ENCODE measurements at regions not wholly inside any gene's neighbourhood (a gene's known extent, or its start where the extent isn't known, plus 50 kb on each side); places are given as distances from the start of the nearest gene placed in this dataset.

- 88% methylated on average over 4 of the region's 4 CpGs for WGBS (ENCODE audit: missing lambda C conversion rate)
- Histone ChIP-seq H3K27ac (peak overlapping the region in 1 of 2 experiments; percentile 63; a peak in 3 of 6 replicates), H3K4me2 (no peak overlapping the region), H3K4me3 (no peak overlapping the region), H3K4me1 (no peaks in the 10 kb centered on the region), H3K9me3 (peaks cover 5% of the 10 kb centered on the region; the same call in 1 of the 3 replicates)
- CTCF ChIA-PET: no interaction called here
- DNase-seq (ENCODE audit: low read depth in 1 of 2, low spot score in 1 of 2) (peak in 1 of 2 experiments; percentile 49), FAIRE-seq (no peak), ATAC-seq (no peak; a peak in 1 of 6 replicates)
- POLR2A ChIA-PET: no interaction called here
- peak; percentile 90 for TF ChIP-seq MAFK (IDR thresholded peaks at IDR 0.05; ENCODE audit: partially characterized antibody)
- no peak for TF ChIP-seq HOXB13 (CRISPR knock-in tag; IDR thresholded peaks at IDR 0.05; ENCODE audit: low read depth)
- no peak for TF ChIP-seq FOSL2 (IDR thresholded peaks at IDR 0.05)
- no peak for TF ChIP-seq FOSL2 (CRISPR knock-in tag; IDR thresholded peaks at IDR 0.05)
- TF ChIP-seq NFE2L2 (conservative IDR thresholded peaks at IDR 0.05; ENCODE audit: low read length): peak; percentile 88
- TF ChIP-seq POLR2AphosphoS2 (conservative IDR thresholded peaks at IDR 0.05; ENCODE audit: low read length): no peak
Measured at GRCh38 chr12:78759367-78759766, 105.2 kb upstream of the SYT1 start.

GRCh38 chr12:78760906-78761305 lies 103.7 kb upstream of the SYT1 start:
- H3K27ac ChIP-seq: no peak overlapping the region
- no peaks in the 10 kb centered on the region for H3K4me1 ChIP-seq
- no peak overlapping the region for H3K4me2 ChIP-seq
- H3K9me3 ChIP-seq: peaks cover 5% of the 10 kb centered on the region; the same call in 1 of the 3 replicates
- DNase-seq (ENCODE audit: low read depth in 1 of 2, low spot score in 1 of 2) (no peak), ATAC-seq (no peak), FAIRE-seq (no peak)
- no peak for TF ChIP-seq HMGXB4 (CRISPR knock-in tag; IDR thresholded peaks at IDR 0.05; ENCODE audit: borderline replicate concordance)
- POLR2A ChIA-PET: no interaction called here
- H3K4me3 ChIP-seq: no peak overlapping the region
- 91% methylated on average over 5 of the region's 5 CpGs for WGBS (ENCODE audit: missing lambda C conversion rate)
- CTCF ChIA-PET: no interaction called here

- FAIRE-seq (no peak), ATAC-seq (no peak), DNase-seq (ENCODE audit: low read depth in 1 of 2, low spot score in 1 of 2) (no peak)
- H3K9me3 ChIP-seq: no peaks in the 10 kb centered on the region
- H3K27ac ChIP-seq: no peak overlapping the region
- no peak overlapping the region for H3K4me2 ChIP-seq
- CTCF ChIA-PET: no interaction called here
- no peak overlapping the region for H3K4me3 ChIP-seq
- WGBS (ENCODE audit: missing lambda C conversion rate): 81% methylated on average over 2 of the region's 2 CpGs
- TF ChIP-seq SMC3 (IDR thresholded peaks at IDR 0.05) (no peak), MAFK (IDR thresholded peaks at IDR 0.05; ENCODE audit: partially characterized antibody) (peak; percentile 73), TFCP2L1 (CRISPR knock-in tag; IDR thresholded peaks at IDR 0.05) (no peak)
- TF ChIP-seq, protein P1, sequence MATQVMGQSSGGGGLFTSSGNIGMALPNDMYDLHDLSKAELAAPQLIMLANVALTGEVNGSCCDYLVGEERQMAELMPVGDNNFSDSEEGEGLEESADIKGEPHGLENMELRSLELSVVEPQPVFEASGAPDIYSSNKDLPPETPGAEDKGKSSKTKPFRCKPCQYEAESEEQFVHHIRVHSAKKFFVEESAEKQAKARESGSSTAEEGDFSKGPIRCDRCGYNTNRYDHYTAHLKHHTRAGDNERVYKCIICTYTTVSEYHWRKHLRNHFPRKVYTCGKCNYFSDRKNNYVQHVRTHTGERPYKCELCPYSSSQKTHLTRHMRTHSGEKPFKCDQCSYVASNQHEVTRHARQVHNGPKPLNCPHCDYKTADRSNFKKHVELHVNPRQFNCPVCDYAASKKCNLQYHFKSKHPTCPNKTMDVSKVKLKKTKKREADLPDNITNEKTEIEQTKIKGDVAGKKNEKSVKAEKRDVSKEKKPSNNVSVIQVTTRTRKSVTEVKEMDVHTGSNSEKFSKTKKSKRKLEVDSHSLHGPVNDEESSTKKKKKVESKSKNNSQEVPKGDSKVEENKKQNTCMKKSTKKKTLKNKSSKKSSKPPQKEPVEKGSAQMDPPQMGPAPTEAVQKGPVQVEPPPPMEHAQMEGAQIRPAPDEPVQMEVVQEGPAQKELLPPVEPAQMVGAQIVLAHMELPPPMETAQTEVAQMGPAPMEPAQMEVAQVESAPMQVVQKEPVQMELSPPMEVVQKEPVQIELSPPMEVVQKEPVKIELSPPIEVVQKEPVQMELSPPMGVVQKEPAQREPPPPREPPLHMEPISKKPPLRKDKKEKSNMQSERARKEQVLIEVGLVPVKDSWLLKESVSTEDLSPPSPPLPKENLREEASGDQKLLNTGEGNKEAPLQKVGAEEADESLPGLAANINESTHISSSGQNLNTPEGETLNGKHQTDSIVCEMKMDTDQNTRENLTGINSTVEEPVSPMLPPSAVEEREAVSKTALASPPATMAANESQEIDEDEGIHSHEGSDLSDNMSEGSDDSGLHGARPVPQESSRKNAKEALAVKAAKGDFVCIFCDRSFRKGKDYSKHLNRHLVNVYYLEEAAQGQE (IDR thresholded peaks at IDR 0.05): no peak
- POLR2A ChIA-PET: no interaction called here
- H3K4me1 ChIP-seq: no peaks in the 10 kb centered on the region
Measured at GRCh38 chr12:78764913-78765312, 99.7 kb upstream of the SYT1 start.

DNA sequence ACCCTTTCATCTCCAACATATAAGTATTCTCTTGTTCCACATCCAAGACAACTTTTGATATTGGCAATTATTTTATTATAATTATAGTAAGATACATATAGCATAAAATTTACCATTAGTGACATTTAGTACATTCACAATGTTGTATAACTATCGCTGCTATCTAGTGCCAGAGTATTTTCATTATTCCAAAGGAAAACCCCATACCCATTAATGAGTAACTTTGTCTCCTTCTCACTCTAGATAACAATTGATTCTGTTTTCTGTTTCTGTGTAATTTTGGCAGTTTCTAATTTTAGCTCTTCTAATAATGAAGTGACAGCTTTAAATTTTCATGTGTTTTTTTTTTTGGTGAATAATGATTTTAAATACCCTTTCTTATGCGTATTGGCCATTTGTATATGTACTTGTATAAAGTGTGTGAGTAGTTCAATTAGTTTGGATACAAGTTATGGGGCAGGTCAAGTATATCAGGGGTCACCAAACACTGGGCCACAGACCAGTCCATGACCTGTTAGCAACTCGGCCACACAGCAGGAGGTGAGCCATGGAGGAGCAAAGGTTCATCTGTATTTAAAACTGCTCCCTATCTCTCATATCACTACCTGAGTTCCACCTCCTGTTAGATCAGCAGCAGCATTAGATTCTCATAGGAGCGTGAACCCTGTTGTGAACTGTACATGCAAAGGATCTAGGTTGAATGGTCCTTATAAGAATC lies 97.2 kb upstream of the SYT1 start:
- CTCF ChIA-PET: no interaction called here
- FAIRE-seq (peak; percentile 56), DNase-seq (ENCODE audit: low read depth in 1 of 2, low spot score in 1 of 2) (no peak)
- TF ChIP-seq, protein P2, sequence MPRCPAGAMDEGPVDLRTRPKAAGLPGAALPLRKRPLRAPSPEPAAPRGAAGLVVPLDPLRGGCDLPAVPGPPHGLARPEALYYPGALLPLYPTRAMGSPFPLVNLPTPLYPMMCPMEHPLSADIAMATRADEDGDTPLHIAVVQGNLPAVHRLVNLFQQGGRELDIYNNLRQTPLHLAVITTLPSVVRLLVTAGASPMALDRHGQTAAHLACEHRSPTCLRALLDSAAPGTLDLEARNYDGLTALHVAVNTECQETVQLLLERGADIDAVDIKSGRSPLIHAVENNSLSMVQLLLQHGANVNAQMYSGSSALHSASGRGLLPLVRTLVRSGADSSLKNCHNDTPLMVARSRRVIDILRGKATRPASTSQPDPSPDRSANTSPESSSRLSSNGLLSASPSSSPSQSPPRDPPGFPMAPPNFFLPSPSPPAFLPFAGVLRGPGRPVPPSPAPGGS (IDR thresholded peaks at IDR 0.05): no peak
- TF ChIP-seq EHF (CRISPR knock-in tag; IDR thresholded peaks at IDR 0.05) (no peak), POLR2AphosphoS2 (conservative IDR thresholded peaks at IDR 0.05; ENCODE audit: low read length) (no peak), HOXB13 (CRISPR knock-in tag; IDR thresholded peaks at IDR 0.05; ENCODE audit: low read depth) (no peak), RAD21 (conservative IDR thresholded peaks at IDR 0.05 in 1 of 2, IDR thresholded peaks at IDR 0.05 in 1 of 2) (no peak), MAX (IDR thresholded peaks at IDR 0.05) (no peak), TP53 (CRISPR knock-in tag; IDR thresholded peaks at IDR 0.05) (no peak), TFCP2L1 (CRISPR knock-in tag; IDR thresholded peaks at IDR 0.05) (no peak), RNF2 (IDR thresholded peaks at IDR 0.05; ENCODE audit: borderline replicate concordance, low read depth) (no peak), SREBF2 (IDR thresholded peaks at IDR 0.05) (no peak), ZFP36 (IDR thresholded peaks at IDR 0.05; ENCODE audit: borderline replicate concordance, partially characterized antibody) (no peak), CHD2 (IDR thresholded peaks at IDR 0.05; ENCODE audit: low read length, partially characterized antibody) (no peak), SMC3 (IDR thresholded peaks at IDR 0.05) (no peak), EHMT2 (IDR thresholded peaks at IDR 0.05; ENCODE audit: low read depth) (no peak), FOSB (CRISPR knock-in tag; IDR thresholded peaks at IDR 0.05) (no peak), FOSL2 (IDR thresholded peaks at IDR 0.05) (no peak), FOSL2 (CRISPR knock-in tag; IDR thresholded peaks at IDR 0.05) (no peak)
- TF ChIP-seq, protein P3, sequence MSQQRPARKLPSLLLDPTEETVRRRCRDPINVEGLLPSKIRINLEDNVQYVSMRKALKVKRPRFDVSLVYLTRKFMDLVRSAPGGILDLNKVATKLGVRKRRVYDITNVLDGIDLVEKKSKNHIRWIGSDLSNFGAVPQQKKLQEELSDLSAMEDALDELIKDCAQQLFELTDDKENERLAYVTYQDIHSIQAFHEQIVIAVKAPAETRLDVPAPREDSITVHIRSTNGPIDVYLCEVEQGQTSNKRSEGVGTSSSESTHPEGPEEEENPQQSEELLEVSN (IDR thresholded peaks at IDR 0.05; ENCODE audit: borderline replicate concordance, low read depth): no peak

More for the DNA sequence above, 97.2 kb upstream of the SYT1 start:
- no peak for ATAC-seq
- Histone ChIP-seq H3K4me2 (no peak overlapping the region), H3K4me1 (no peaks in the 10 kb centered on the region), H3K27ac (no peak overlapping the region), H3K9me3 (no peaks in the 10 kb centered on the region), H3K4me3 (no peak overlapping the region)
- WGBS (ENCODE audit: missing lambda C conversion rate): 78% methylated on average over 4 of the region's 4 CpGs
- POLR2A ChIA-PET: no interaction called here
